Smooth muscle cell (in vitro differentiated cells): ENCODE measurements at regions not wholly inside any gene's neighbourhood (a gene's known extent, or its start where the extent isn't known, plus 50 kb on each side); places are given as distances from the start of the nearest gene placed in this dataset.

Source experiments
- DNase-seq: peaks from one replicate; lab custom pipeline; 2025; ENCODE audit not compliant: unreplicated experiment; lab: John Stamatoyannopoulos, UW
- H2AFZ ChIP-seq: fragments of 200-600 bp; sonication (generic); 2 replicates; pipeline ENCODE4 v1.6.0; 2016; ENCODE audit warnings: antibody characterized with exemption, low read depth, mild to moderate bottlenecking
- H3F3A ChIP-seq: fragments of 200-600 bp; sonication (generic); 2 replicates; pipeline ENCODE4 v1.6.0; 2017; ENCODE audit warnings: antibody characterized with exemption, low read depth
- H3K27ac ChIP-seq: fragments of 200-600 bp; sonication (generic); 2 replicates; pipeline ENCODE4 v1.5.1; 2016; ENCODE audit warnings: low read depth, mild to moderate bottlenecking
- H3K27me3 ChIP-seq: fragments of 200-600 bp; sonication (generic); 2 replicates; pipeline ENCODE4 v1.6.1; 2016; ENCODE audit warnings: low read depth, mild to moderate bottlenecking
- H3K36me3 ChIP-seq: fragments of 200-600 bp; sonication (generic); 2 replicates; pipeline ENCODE4 v1.5.1; 2016; ENCODE audit warnings: low read depth
- H3K4me1 ChIP-seq: fragments of 200-600 bp; sonication (generic); 2 replicates; pipeline ENCODE4 v1.5.1; 2016; ENCODE audit warnings: low read depth
- H3K4me2 ChIP-seq: fragments of 200-600 bp; sonication (generic); 2 replicates; pipeline ENCODE4 v1.6.0; 2016; ENCODE audit warnings: mild to moderate bottlenecking
- H3K4me3 ChIP-seq: fragments of 200-600 bp; sonication (generic); 2 replicates; pipeline ENCODE4 v1.5.1; 2016; ENCODE audit warnings: mild to moderate bottlenecking
- H3K79me2 ChIP-seq: fragments of 200-600 bp; sonication (generic); 2 replicates; pipeline ENCODE4 v1.6.0; 2016; ENCODE audit warnings: low read depth, mild to moderate bottlenecking
- H3K9ac ChIP-seq: fragments of 200-600 bp; sonication (generic); 2 replicates; pipeline ENCODE4 v1.6.0; 2016; ENCODE audit warnings: low read depth
- H3K9me3 ChIP-seq: fragments of 200-600 bp; sonication (generic); replicated peaks from 2 replicates; pipeline ENCODE4 v1.5.1; 2016; ENCODE audit warnings: low read depth
- H4K20me1 ChIP-seq: fragments of 200-600 bp; sonication (generic); 2 replicates; pipeline ENCODE4 v1.6.0; 2016; ENCODE audit warnings: low read depth
- WGBS: methylation state at CpG from one replicate; pipeline ENCODE4 v1.1.7; 2016; ENCODE audit warnings: low lambda C conversion rate; 5-methylcytosine and 5-hydroxymethylcytosine counted together
- TF ChIP-seq, protein P1 (sequence below): fragments of 200-600 bp; sonication (generic); IDR thresholded peaks from 2 replicates; pipeline ENCODE4 v1.5.1; 2017; ENCODE audit warnings: borderline replicate concordance, mild to moderate bottlenecking, antibody characterized with exemption; ENCODE audit not compliant: insufficient read depth, poor library complexity, severe bottlenecking

DNA sequence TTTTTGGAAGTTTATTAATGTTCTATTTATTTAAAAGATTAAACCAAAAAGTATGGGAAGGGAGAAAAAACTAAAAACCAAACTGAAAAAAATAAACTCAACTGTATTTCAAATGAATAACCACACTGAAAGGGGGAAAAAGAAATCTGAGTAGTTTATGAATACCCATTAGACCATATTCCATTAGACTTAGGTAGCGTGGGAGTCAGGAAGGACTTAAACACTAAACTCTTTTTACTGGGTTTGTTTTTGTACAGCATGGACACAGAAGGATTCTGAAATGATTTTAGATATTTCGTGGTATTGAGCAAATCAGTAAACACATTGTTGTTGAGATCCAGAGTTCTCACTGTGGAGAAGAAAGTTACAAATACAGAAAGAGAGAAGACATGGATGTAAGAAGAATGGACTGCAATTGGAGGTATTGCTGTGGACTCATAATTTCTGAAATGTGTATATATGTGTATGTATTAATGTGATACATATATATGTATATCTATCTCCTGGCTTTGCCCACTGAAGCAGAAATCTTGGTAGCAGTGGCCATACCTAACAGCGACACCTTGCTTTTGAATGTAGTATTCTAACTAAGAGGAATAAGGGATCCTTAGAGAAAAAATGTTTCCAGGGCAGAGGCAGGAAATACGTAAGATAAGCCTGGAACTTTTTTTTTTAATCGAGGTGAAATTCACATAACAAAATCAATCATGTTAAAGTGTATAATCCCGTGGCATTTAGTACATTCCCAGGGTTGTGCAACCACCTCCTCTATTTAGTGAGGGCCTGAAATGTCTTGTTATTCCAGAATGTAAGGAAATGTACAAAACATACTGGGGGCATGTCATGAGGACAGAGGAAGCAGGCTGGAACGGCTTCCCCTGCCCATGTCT is 228.8 kb downstream of the SMARCA2 start:
- Histone ChIP-seq H3K9me3 (no peaks in the 10 kb centered on the region), H4K20me1 (no peaks in the 10 kb centered on the region), H3K9ac (no peak overlapping the region), H3K27me3 (no peaks in the 10 kb centered on the region), H3K4me2 (no peak overlapping the region), H3K79me2 (no peaks in the 10 kb centered on the region), H3K4me3 (no peak overlapping the region), H3K36me3 (no peaks in the 10 kb centered on the region), H3K4me1 (peaks cover 15% of the 10 kb centered on the region), H3K27ac (no peak overlapping the region), H3F3A (no peaks in the 10 kb centered on the region), H2AFZ (no peak overlapping the region)
- DNase-seq, result no peak
- WGBS, result 79% methylated on average over 7 of the region's 7 CpGs
- TF ChIP-seq, protein P1, sequence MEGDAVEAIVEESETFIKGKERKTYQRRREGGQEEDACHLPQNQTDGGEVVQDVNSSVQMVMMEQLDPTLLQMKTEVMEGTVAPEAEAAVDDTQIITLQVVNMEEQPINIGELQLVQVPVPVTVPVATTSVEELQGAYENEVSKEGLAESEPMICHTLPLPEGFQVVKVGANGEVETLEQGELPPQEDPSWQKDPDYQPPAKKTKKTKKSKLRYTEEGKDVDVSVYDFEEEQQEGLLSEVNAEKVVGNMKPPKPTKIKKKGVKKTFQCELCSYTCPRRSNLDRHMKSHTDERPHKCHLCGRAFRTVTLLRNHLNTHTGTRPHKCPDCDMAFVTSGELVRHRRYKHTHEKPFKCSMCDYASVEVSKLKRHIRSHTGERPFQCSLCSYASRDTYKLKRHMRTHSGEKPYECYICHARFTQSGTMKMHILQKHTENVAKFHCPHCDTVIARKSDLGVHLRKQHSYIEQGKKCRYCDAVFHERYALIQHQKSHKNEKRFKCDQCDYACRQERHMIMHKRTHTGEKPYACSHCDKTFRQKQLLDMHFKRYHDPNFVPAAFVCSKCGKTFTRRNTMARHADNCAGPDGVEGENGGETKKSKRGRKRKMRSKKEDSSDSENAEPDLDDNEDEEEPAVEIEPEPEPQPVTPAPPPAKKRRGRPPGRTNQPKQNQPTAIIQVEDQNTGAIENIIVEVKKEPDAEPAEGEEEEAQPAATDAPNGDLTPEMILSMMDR, result no peak

DNA sequence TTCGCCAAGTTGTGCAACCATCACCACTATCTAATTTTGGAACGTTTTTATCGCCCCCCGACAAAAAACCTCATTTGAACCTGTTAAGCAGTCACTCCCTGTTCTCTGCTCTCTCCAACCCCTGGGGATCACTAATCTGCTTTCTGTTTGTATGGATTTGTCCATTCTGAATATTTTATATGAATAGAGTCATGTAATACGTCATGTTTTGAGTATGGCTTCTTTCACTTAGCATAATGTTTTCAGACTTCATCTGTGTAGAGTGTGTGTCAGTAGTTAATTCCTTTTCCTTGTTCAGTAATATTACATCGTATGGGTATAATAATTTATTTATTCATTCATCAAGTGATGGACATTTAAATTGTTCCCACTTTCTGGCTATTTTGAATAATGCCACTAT is 232.2 kb downstream of the SMARCA2 start:
- no peaks in the 10 kb centered on the region for H3K36me3 ChIP-seq
- no peaks in the 10 kb centered on the region for H3K9me3 ChIP-seq
- no peaks in the 10 kb centered on the region for H3K27me3 ChIP-seq
- TF ChIP-seq, protein P1, result no peak
- H3F3A ChIP-seq, result no peaks in the 10 kb centered on the region
- DNase-seq, result no peak
- no peak overlapping the region for H3K27ac ChIP-seq
- WGBS, result 93% methylated on average over 6 of the region's 6 CpGs
- no peak overlapping the region for H3K9ac ChIP-seq
- H2AFZ ChIP-seq, result no peak overlapping the region
- peaks cover 9% of the 10 kb centered on the region for H3K4me1 ChIP-seq
- no peak overlapping the region for H3K4me3 ChIP-seq
- H3K4me2 ChIP-seq, result no peak overlapping the region
- no peaks in the 10 kb centered on the region for H4K20me1 ChIP-seq
- no peaks in the 10 kb centered on the region for H3K79me2 ChIP-seq

DNA sequence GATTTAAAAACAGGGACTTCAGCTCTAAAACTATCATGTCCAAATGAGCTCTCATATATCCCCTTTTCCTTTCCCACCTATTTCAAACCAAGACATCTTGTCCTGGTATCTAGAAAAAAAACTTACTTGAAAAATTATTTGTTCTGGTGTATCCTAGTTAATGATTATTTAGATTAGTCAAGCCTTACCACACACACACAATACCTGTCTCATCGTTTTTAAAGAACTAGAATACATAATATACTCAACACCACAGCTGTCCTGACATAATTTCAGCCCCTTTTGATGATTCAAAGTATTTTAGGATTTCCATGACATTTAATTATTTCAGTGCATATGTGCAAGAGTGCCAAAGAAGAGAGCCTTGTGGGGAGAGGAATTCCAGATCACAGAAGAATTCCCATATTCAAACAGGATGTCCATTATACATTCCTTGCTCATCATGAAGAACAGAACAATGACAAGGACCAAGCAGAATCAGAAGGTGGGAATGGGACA is 233.7 kb downstream of the SMARCA2 start:
- Histone ChIP-seq H3K4me2 (no peak overlapping the region), H3K79me2 (no peaks in the 10 kb centered on the region), H2AFZ (no peak overlapping the region), H3K36me3 (no peaks in the 10 kb centered on the region), H3K9ac (no peak overlapping the region), H3F3A (no peaks in the 10 kb centered on the region), H3K4me3 (no peak overlapping the region), H3K4me1 (no peaks in the 10 kb centered on the region), H3K27me3 (no peaks in the 10 kb centered on the region), H3K9me3 (no peaks in the 10 kb centered on the region), H4K20me1 (no peaks in the 10 kb centered on the region), H3K27ac (no peak overlapping the region)
- 87% methylated on average over 1 of the region's 1 CpG for WGBS
- TF ChIP-seq, protein P1, result no peak
- no peak for DNase-seq
